HCT116 (cell line): ENCODE measurements at regions not wholly inside any gene's neighbourhood (a gene's known extent, or its start where the extent isn't known, plus 50 kb on each side); places are given as distances from the start of the nearest gene placed in this dataset.

Experiments
- ATAC-seq: fragments of 200-7000 bp; cut with Tn5 transposase; 2 replicates; pipeline ENCODE4 v1.9.1; 2020; ENCODE audit warnings: mild to moderate bottlenecking, moderate library complexity
- BruUV-seq: library from RNA; stranded (reverse); fragments of 400-500 nt; replicated peaks from 2 replicates; lab custom pipeline; 2021; lab: Mats Ljungman, UMichigan
- CTCF ChIA-PET: fragments of 300-600 bp; sonication (Branson Sonifier 250); formaldehyde crosslinking; loops from one replicate; lab custom pipeline; 2021; ENCODE audit warnings: antibody characterized with exemption; lab: Charles Lee
- POLR2A ChIA-PET: fragments of 300-600, 350-600 bp; sonication (Branson Sonifier 250); formaldehyde crosslinking; loops from one replicate; lab custom pipeline; 2021; ENCODE audit warnings: antibody characterized with exemption; lab: Charles Lee
- RAD21 ChIA-PET, 2 experiments: fragments of 300-600 bp; sonication (Branson Sonifier 250); formaldehyde crosslinking; loops; one replicate each; lab custom pipeline; 2023; ENCODE audit warnings: low total read pairs in 2 of 2; ENCODE audit not compliant: uncharacterized antibody in 2 of 2, unreplicated experiment in 2 of 2, low non-redundant PET in 1 of 2; lab: Charles Lee
- DNase-seq: peaks from one replicate; pipeline ENCODE4 v3.0.0-alpha.2; 2010; ENCODE audit warnings: low read depth, low spot score
- H2AFZ ChIP-seq: fragments of 200-600 bp; shearing (Covaris generic), sonication (generic); 2 replicates; pipeline ENCODE4 v1.6.1; 2017; ENCODE audit warnings: low read depth, mixed run types, mixed read lengths, antibody characterized with exemption, low read length; ENCODE audit not compliant: poor library complexity, severe bottlenecking
- H3K27ac ChIP-seq: 2 replicates; pipeline ENCODE4 v1.5.1; 2012; ENCODE audit warnings: low read depth, low read length
- H3K27me3 ChIP-seq: fragments of 200-600 bp; sonication (generic); 2 replicates; pipeline ENCODE4 v1.6.1; 2016; ENCODE audit warnings: mixed run types, low read length, mixed read lengths; ENCODE audit not compliant: insufficient read depth
- H3K36me3 ChIP-seq, 2 experiments: fragments of 200-500 bp in 1 of 2; fragments of 200-600 bp in 1 of 2; sonication (Bioruptor generic) in 1 of 2; sonication (generic) in 1 of 2; 2 replicates each; pipeline versions ENCODE4 v1.5.1 to v1.6.1; 2014 to 2016; ENCODE audit warnings: low read length in 2 of 2, inconsistent platforms in 1 of 2, mixed read lengths in 1 of 2, mixed run types in 1 of 2; ENCODE audit not compliant: insufficient read depth in 2 of 2, control insufficient read depth in 1 of 2
- H3K4me1 ChIP-seq, 2 experiments: fragments of 200-600 bp in 1 of 2; sonication (generic) in 1 of 2; 2 replicates each; pipeline versions ENCODE4 v1.5.1 to v1.6.1; 2012 to 2017; ENCODE audit warnings: low read length in 2 of 2, inconsistent platforms in 1 of 2, mild to moderate bottlenecking in 1 of 2, mixed read lengths in 1 of 2, mixed run types in 1 of 2, moderate library complexity in 1 of 2; ENCODE audit not compliant: insufficient read depth in 2 of 2, control insufficient read depth in 1 of 2
- H3K4me2 ChIP-seq: fragments of 200-600 bp; sonication (generic); 2 replicates; pipeline ENCODE4 v1.6.1; 2017; ENCODE audit warnings: mixed run types, low read length, mixed read lengths
- H3K4me3 ChIP-seq, 2 experiments: fragments of 200-600 bp in 1 of 2; sonication (generic) in 1 of 2; replicated peaks in 1 of 2; 2 replicates each; pipeline ENCODE4 v1.5.1; 2011 to 2016; ENCODE audit warnings: low read length in 2 of 2, control low read depth in 1 of 2, low read depth in 1 of 2, mild to moderate bottlenecking in 1 of 2, mixed read lengths in 1 of 2, mixed run types in 1 of 2
- H3K79me2 ChIP-seq: fragments of 200-600 bp; sonication (generic); 2 replicates; pipeline ENCODE4 v1.6.1; 2017; ENCODE audit warnings: mild to moderate bottlenecking, mixed run types, low read length, moderate library complexity, mixed read lengths; ENCODE audit not compliant: insufficient read depth
- H3K9ac ChIP-seq: fragments of 200-600 bp; sonication (generic); 2 replicates; pipeline ENCODE4 v1.6.1; 2016; ENCODE audit warnings: low read length, mixed read lengths
- H3K9me2 ChIP-seq: fragments of 200-600 bp; sonication (generic), shearing (Covaris generic); 2 replicates; pipeline ENCODE4 v1.6.1; 2017; ENCODE audit warnings: mixed run types, mild to moderate bottlenecking, moderate library complexity; ENCODE audit not compliant: insufficient read depth
- H3K9me3 ChIP-seq, 2 experiments: fragments of 200-500 bp in 1 of 2; fragments of 200-600 bp in 1 of 2; sonication (Bioruptor generic) in 1 of 2; sonication (generic) in 1 of 2; 2 replicates each; pipeline ENCODE4 v1.6.1; 2014 to 2017; ENCODE audit warnings: low read length in 2 of 2, mixed read lengths in 2 of 2, inconsistent platforms in 1 of 2, low read depth in 1 of 2, mild to moderate bottlenecking in 1 of 2, mixed run types in 1 of 2, moderate library complexity in 1 of 2; ENCODE audit not compliant: control insufficient read depth in 1 of 2, insufficient read depth in 1 of 2
- H4K20me1 ChIP-seq: fragments of 200-600 bp; sonication (generic), shearing (Covaris generic); 2 replicates; pipeline ENCODE4 v1.6.1; 2017; ENCODE audit warnings: mixed run types, mild to moderate bottlenecking, moderate library complexity; ENCODE audit not compliant: insufficient read depth
- CBX3 ChIP-seq: IDR thresholded peaks from 2 replicates; pipeline ENCODE4 v1.6.1; 2012; ENCODE audit warnings: low read depth
- CEBPB ChIP-seq: IDR thresholded peaks from 2 replicates; pipeline ENCODE4 v1.6.1; 2012; ENCODE audit warnings: low read depth
- ELF1 ChIP-seq: IDR thresholded peaks from 2 replicates; pipeline ENCODE4 v1.6.1; 2012; ENCODE audit warnings: low read depth, borderline replicate concordance
- EZH2 ChIP-seq: fragments of 200-600 bp; sonication (generic); IDR thresholded peaks from 2 replicates; pipeline ENCODE4 v1.6.1; 2017; ENCODE audit warnings: antibody characterized with exemption, mixed run types
- FOSL1 ChIP-seq: IDR thresholded peaks from 2 replicates; pipeline ENCODE4 v1.6.1; 2012; ENCODE audit warnings: low read depth
- POLR2AphosphoS5 ChIP-seq: IDR thresholded peaks from 2 replicates; pipeline ENCODE4 v1.6.1; 2011; ENCODE audit warnings: mild to moderate bottlenecking, low read depth, low read length, moderate library complexity
- RAD21 ChIP-seq: IDR thresholded peaks from 2 replicates; pipeline ENCODE4 v1.6.1; 2012; ENCODE audit warnings: low read depth, mild to moderate bottlenecking
- SP1 ChIP-seq: IDR thresholded peaks from 2 replicates; pipeline ENCODE4 v1.6.1; 2012; ENCODE audit warnings: low read depth
- TCF7L2 ChIP-seq: IDR thresholded peaks from 2 replicates; pipeline ENCODE4 v1.7.0; 2011; ENCODE audit warnings: borderline replicate concordance, inconsistent platforms; ENCODE audit not compliant: insufficient read depth, insufficient read length; ENCODE audit errors: extremely low read depth
- ZBTB33 ChIP-seq: IDR thresholded peaks from 2 replicates; pipeline ENCODE4 v1.6.1; 2011; ENCODE audit warnings: mild to moderate bottlenecking, low read length, moderate library complexity; ENCODE audit not compliant: insufficient replicate concordance; ENCODE audit errors: extremely low read depth
- ZFX ChIP-seq: fragments of 450-650 bp; IDR thresholded peaks from 2 replicates; pipeline ENCODE4 v1.6.1; 2017
- ZNF274 ChIP-seq: fragments of 200-500 bp; sonication (Bioruptor generic); IDR thresholded peaks from 2 replicates; pipeline ENCODE4 v1.6.1; 2014; ENCODE audit warnings: mild to moderate bottlenecking, low read depth, low read length, inconsistent platforms
- intact Hi-C: fragments of 100-400 bp; cut with micrococcal nuclease; formaldehyde crosslinking; loops from 2 replicates; pipeline ENCODE4 v1.10.0; 2022
- TF ChIP-seq, protein P1 (sequence below): IDR thresholded peaks from 2 replicates; pipeline ENCODE4 v1.6.1; 2012
- TF ChIP-seq, protein P2 (sequence below): IDR thresholded peaks from 2 replicates; pipeline ENCODE4 v1.6.1; 2012
- TF ChIP-seq, protein P3 (sequence below), 3 experiments: fragments of 200-600 bp in 1 of 3; sonication (generic) in 1 of 3; IDR thresholded peaks in 2 of 3; conservative IDR thresholded peaks in 1 of 3; 2 replicates each; pipeline ENCODE4 v1.5.1; 2012 to 2017; ENCODE audit warnings: low read depth in 2 of 3, low read length in 2 of 3, antibody characterized with exemption in 1 of 3, borderline replicate concordance in 1 of 3, control low read depth in 1 of 3, mild to moderate bottlenecking in 1 of 3, mixed read lengths in 1 of 3, mixed run types in 1 of 3, moderate library complexity in 1 of 3; ENCODE audit not compliant: insufficient read depth in 1 of 3

GRCh38 chr5:60447488-60447920 is 252.5 kb downstream of the DEPDC1B start (continued):
- no peak for TF ChIP-seq TCF7L2

GRCh38 chr5:60446917-60447316 is 253.0 kb downstream of the DEPDC1B start:
- Histone ChIP-seq H3K9me3 (no peaks in the 10 kb centered on the region), H3K27me3 (peaks cover 18% of the 10 kb centered on the region), H3K27ac (no peak overlapping the region), H3K4me1 (no peaks in the 10 kb centered on the region), H3K4me3 (no peak overlapping the region)
- no peak for DNase-seq
- TF ChIP-seq EZH2 (no peak), FOSL1 (no peak), ZFX (no peak), SP1 (no peak), ZNF274 (no peak), CBX3 (no peak), TCF7L2 (no peak), ZBTB33 (no peak), POLR2AphosphoS5 (no peak), RAD21 (no peak), CEBPB (no peak), ELF1 (no peak)
- TF ChIP-seq, protein P1, sequence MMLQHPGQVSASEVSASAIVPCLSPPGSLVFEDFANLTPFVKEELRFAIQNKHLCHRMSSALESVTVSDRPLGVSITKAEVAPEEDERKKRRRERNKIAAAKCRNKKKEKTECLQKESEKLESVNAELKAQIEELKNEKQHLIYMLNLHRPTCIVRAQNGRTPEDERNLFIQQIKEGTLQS: no peak
- TF ChIP-seq, protein P2, sequence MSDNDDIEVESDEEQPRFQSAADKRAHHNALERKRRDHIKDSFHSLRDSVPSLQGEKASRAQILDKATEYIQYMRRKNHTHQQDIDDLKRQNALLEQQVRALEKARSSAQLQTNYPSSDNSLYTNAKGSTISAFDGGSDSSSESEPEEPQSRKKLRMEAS: no peak
- TF ChIP-seq, protein P3, sequence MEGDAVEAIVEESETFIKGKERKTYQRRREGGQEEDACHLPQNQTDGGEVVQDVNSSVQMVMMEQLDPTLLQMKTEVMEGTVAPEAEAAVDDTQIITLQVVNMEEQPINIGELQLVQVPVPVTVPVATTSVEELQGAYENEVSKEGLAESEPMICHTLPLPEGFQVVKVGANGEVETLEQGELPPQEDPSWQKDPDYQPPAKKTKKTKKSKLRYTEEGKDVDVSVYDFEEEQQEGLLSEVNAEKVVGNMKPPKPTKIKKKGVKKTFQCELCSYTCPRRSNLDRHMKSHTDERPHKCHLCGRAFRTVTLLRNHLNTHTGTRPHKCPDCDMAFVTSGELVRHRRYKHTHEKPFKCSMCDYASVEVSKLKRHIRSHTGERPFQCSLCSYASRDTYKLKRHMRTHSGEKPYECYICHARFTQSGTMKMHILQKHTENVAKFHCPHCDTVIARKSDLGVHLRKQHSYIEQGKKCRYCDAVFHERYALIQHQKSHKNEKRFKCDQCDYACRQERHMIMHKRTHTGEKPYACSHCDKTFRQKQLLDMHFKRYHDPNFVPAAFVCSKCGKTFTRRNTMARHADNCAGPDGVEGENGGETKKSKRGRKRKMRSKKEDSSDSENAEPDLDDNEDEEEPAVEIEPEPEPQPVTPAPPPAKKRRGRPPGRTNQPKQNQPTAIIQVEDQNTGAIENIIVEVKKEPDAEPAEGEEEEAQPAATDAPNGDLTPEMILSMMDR (IDR thresholded peaks at IDR 0.05 in 2 of 3, conservative IDR thresholded peaks at IDR 0.05 in 1 of 3; ENCODE audit: borderline replicate concordance in 1 of 3, insufficient read depth in 1 of 3, low read depth in 2 of 3, low read length in 2 of 3): no peak
- TF ChIP-seq, all 23 proteins: peak for 0
- ChIA-PET POLR2A (no interaction called here), CTCF (no interaction called here), RAD21 (no interaction called here)
- ATAC-seq: no peak
- no peak overlapping the region for H3K4me2 ChIP-seq
- H4K20me1 ChIP-seq: no peaks in the 10 kb centered on the region
- no TSS peak for BruUV-seq
- no peaks in the 10 kb centered on the region for H3K9me2 ChIP-seq
- no peaks in the 10 kb centered on the region for H3K79me2 ChIP-seq
- H3K9ac ChIP-seq: no peak overlapping the region
- intact Hi-C loops: no loop called here
- H3K36me3 ChIP-seq: no peaks in the 10 kb centered on the region
- H2AFZ ChIP-seq: no peak overlapping the region
